ENCODE measurements at regions not wholly inside any gene's neighbourhood (a gene's known extent, or its start where the extent isn't known, plus 50 kb on each side); places are given as distances from the start of the nearest gene placed in this dataset.

DNA sequence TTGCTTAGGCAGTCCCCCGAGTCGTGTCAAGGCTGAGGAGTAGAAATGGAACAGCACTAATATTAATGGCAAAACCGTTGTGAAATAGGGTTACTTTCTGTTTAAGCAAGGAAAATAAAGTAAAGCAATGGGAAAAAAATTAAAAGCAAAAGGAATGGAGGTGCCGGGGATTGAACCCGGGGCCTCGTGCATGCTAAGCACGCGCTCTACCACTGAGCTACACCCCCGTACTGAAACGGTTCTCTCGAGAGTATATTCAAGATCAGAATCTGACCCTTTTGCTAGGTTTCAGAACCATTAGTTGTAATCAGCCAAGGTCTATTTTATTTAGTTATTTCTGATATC, 85.5 kb downstream of the TRIM27 start:
- Histone ChIP-seq H3K79me2 (no peaks in the 10 kb centered on the region), H3K4me1 (ENCODE audit: insufficient read depth) (no peaks in the 10 kb centered on the region), H3K4me3 (peak overlapping the region; percentile 63), H4K20me1 (ENCODE audit: insufficient read depth, poor library complexity, severe bottlenecking) (no peaks in the 10 kb centered on the region), H3K27ac (peak overlapping the region; percentile 88), H2AFZ (peak overlapping the region; percentile 68), H3K9me3 (ENCODE audit: low read depth) (no peaks in the 10 kb centered on the region), H3K27me3 (peaks cover 7% of the 10 kb centered on the region), H3K4me2 (peak overlapping the region; percentile 87), H3K36me3 (replicated peaks; ENCODE audit: insufficient read depth, low read depth) (no peaks in the 10 kb centered on the region), H3K9me2 (replicated peaks; ENCODE audit: insufficient read depth) (no peaks in the 10 kb centered on the region)
- TF ChIP-seq EZH2 (IDR thresholded peaks at IDR 0.05; ENCODE audit: borderline replicate concordance) (no peak), EZH2phosphoT487 (IDR thresholded peaks at IDR 0.05; ENCODE audit: low read depth, severe bottlenecking, unreplicated experiment) (no peak)
- TF ChIP-seq, protein P1, sequence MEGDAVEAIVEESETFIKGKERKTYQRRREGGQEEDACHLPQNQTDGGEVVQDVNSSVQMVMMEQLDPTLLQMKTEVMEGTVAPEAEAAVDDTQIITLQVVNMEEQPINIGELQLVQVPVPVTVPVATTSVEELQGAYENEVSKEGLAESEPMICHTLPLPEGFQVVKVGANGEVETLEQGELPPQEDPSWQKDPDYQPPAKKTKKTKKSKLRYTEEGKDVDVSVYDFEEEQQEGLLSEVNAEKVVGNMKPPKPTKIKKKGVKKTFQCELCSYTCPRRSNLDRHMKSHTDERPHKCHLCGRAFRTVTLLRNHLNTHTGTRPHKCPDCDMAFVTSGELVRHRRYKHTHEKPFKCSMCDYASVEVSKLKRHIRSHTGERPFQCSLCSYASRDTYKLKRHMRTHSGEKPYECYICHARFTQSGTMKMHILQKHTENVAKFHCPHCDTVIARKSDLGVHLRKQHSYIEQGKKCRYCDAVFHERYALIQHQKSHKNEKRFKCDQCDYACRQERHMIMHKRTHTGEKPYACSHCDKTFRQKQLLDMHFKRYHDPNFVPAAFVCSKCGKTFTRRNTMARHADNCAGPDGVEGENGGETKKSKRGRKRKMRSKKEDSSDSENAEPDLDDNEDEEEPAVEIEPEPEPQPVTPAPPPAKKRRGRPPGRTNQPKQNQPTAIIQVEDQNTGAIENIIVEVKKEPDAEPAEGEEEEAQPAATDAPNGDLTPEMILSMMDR (IDR thresholded peaks at IDR 0.05; ENCODE audit: poor library complexity): no peak
- WGBS (ENCODE audit: low lambda C conversion rate, missing lambda C conversion rate): under 1% methylated on average over 11 of the region's 11 CpGs
- peak; percentile 87 for DNase-seq (ENCODE audit: low spot score)

GRCh38 chr6:28838634-28839442, 84.9 kb downstream of the TRIM27 start:
- H2AFZ ChIP-seq: peak overlapping the region; percentile 60
- no peaks in the 10 kb centered on the region for H3K36me3 ChIP-seq (replicated peaks; ENCODE audit: insufficient read depth, low read depth)
- no peaks in the 10 kb centered on the region for H3K9me3 ChIP-seq (ENCODE audit: low read depth)
- no peaks in the 10 kb centered on the region for H3K9me2 ChIP-seq (replicated peaks; ENCODE audit: insufficient read depth)
- H4K20me1 ChIP-seq (ENCODE audit: insufficient read depth, poor library complexity, severe bottlenecking): no peaks in the 10 kb centered on the region
- DNase-seq (ENCODE audit: low spot score): peak; percentile 92
- H3K4me2 ChIP-seq: peak overlapping the region; percentile 87
- peak overlapping the region; percentile 74 for H3K27ac ChIP-seq
- peak overlapping the region; percentile 63 for H3K4me3 ChIP-seq
- no peaks in the 10 kb centered on the region for H3K4me1 ChIP-seq (ENCODE audit: insufficient read depth)
- no peaks in the 10 kb centered on the region for H3K79me2 ChIP-seq
- TF ChIP-seq EZH2 (IDR thresholded peaks at IDR 0.05; ENCODE audit: borderline replicate concordance) (no peak), EZH2phosphoT487 (IDR thresholded peaks at IDR 0.05; ENCODE audit: low read depth, severe bottlenecking, unreplicated experiment) (no peak)
- TF ChIP-seq, protein P1 (IDR thresholded peaks at IDR 0.05; ENCODE audit: poor library complexity): peak; percentile 66
- WGBS (ENCODE audit: low lambda C conversion rate, missing lambda C conversion rate): under 1% methylated on average over 43 of the region's 43 CpGs
- peaks cover 4% of the 10 kb centered on the region for H3K27me3 ChIP-seq

- TF ChIP-seq EZH2phosphoT487 (IDR thresholded peaks at IDR 0.05; ENCODE audit: low read depth, severe bottlenecking, unreplicated experiment) (no peak), EZH2 (IDR thresholded peaks at IDR 0.05; ENCODE audit: borderline replicate concordance) (no peak)
- TF ChIP-seq, protein P1 (IDR thresholded peaks at IDR 0.05; ENCODE audit: poor library complexity): no peak
- Histone ChIP-seq H3K4me2 (peak overlapping the region; percentile 87), H3K36me3 (replicated peaks; ENCODE audit: insufficient read depth, low read depth) (no peaks in the 10 kb centered on the region), H3K27ac (peak overlapping the region; percentile 74), H3K27me3 (peaks cover 6% of the 10 kb centered on the region), H3K4me1 (ENCODE audit: insufficient read depth) (no peaks in the 10 kb centered on the region), H3K9me3 (ENCODE audit: low read depth) (no peaks in the 10 kb centered on the region), H3K9me2 (replicated peaks; ENCODE audit: insufficient read depth) (no peaks in the 10 kb centered on the region), H3K79me2 (no peaks in the 10 kb centered on the region), H4K20me1 (ENCODE audit: insufficient read depth, poor library complexity, severe bottlenecking) (no peaks in the 10 kb centered on the region), H2AFZ (peak overlapping the region; percentile 60), H3K4me3 (peak overlapping the region; percentile 63)
- WGBS (ENCODE audit: low lambda C conversion rate, missing lambda C conversion rate): 17% methylated on average over 9 of the region's 9 CpGs
- no peak for DNase-seq (ENCODE audit: low spot score)
Observed at GRCh38 chr6:28839443-28840120, 84.2 kb downstream of the TRIM27 start.

All from hepatocyte (in vitro differentiated cells).